Lower leg skin (tissue), 3 donors: ENCODE measurements at regions not wholly inside any gene's neighbourhood (a gene's known extent, or its start where the extent isn't known, plus 50 kb on each side); places are given as distances from the start of the nearest gene placed in this dataset.
"Not testable (repeated sequence)": the region's sequence is repeated elsewhere in the genome, so short reads cannot be mapped to it uniquely, and the experiment has no call there.

Source experiments
- POLR2A ChIP-seq, 2 donors: fragments of 450-650 bp; IDR thresholded peaks; one replicate each; pipeline ENCODE4 v1.6.1; 2016 to 2017; ENCODE audit warnings: antibody characterized with exemption in 2 of 2, mild to moderate bottlenecking in 1 of 2, moderate library complexity in 1 of 2
- TF ChIP-seq, protein P1 (sequence below), 3 donors: fragments of 450-650 bp; IDR thresholded peaks; one replicate each; pipeline ENCODE4 v1.5.1; 2016; ENCODE audit warnings: antibody characterized with exemption in 3 of 3, mild to moderate bottlenecking in 3 of 3, moderate library complexity in 2 of 3

DNA sequence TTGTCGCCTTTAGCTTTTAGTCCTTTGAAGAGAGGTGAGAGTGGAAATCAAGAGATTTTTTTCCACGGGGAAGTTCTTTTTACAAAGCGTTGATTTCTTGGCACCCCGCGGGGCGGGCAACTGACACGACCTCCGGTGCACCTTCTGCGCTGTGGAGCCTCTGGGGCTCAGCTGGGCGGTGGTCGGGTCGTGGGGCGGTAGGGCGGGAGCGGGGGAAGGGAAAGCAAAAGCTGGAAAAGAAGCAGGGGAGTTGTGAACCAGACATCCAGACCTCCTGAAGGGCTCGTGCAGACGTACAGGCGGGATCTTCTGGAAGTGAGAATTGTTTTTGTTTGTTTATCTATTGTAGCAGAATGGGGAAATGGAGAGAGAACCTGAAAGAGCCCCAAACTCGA, 63.3 kb downstream of the PPIAL4A start:
- TF ChIP-seq, protein P1, sequence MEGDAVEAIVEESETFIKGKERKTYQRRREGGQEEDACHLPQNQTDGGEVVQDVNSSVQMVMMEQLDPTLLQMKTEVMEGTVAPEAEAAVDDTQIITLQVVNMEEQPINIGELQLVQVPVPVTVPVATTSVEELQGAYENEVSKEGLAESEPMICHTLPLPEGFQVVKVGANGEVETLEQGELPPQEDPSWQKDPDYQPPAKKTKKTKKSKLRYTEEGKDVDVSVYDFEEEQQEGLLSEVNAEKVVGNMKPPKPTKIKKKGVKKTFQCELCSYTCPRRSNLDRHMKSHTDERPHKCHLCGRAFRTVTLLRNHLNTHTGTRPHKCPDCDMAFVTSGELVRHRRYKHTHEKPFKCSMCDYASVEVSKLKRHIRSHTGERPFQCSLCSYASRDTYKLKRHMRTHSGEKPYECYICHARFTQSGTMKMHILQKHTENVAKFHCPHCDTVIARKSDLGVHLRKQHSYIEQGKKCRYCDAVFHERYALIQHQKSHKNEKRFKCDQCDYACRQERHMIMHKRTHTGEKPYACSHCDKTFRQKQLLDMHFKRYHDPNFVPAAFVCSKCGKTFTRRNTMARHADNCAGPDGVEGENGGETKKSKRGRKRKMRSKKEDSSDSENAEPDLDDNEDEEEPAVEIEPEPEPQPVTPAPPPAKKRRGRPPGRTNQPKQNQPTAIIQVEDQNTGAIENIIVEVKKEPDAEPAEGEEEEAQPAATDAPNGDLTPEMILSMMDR (IDR thresholded peaks at IDR 0.05): not testable (repeated sequence)
- TF ChIP-seq POLR2A (IDR thresholded peaks at IDR 0.05): not testable (repeated sequence)
